HG03175 (cell line): ENCODE measurements at regions not wholly inside any gene's neighbourhood (a gene's known extent, or its start where the extent isn't known, plus 50 kb on each side); places are given as distances from the start of the nearest gene placed in this dataset.
"Not testable (repeated sequence)": the region's sequence is repeated elsewhere in the genome, so short reads cannot be mapped to it uniquely, and the experiment has no call there.

Experiments
- ATAC-seq: cut with Tn5 transposase; IDR thresholded peaks from one replicate; pipeline ENCODE4 v1.9.1; 2021; ENCODE audit warnings: mild to moderate bottlenecking, moderate library complexity; ENCODE audit not compliant: unreplicated experiment

- ATAC-seq = not testable (repeated sequence)
Measured at GRCh38 chr4:127277023-127277422, 355.7 kb upstream of the INTU start.

DNA sequence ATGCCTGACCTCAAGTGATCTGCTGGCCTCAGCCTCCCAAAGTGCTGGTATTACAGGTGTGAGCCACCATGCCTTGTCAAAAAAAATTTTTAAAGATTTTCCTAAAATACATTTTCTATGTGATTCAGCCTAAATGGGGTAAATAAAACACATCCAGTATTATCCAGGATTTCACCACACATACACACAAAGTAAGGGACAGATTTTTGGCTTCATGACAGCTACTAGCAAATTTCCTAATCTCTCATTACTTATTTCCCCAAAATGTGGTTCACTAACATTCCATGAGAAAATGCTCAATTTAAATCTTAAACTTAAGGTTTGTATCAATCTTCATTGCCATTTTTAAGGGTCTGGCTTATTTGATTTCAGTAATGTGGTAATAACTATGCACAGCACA, 348.5 kb upstream of the INTU start:
- ATAC-seq = no peak

GRCh38 chr4:127291316-127291715, 341.4 kb upstream of the INTU start:
- ATAC-seq = no peak

GRCh38 chr4:127293496-127293895, 339.3 kb upstream of the INTU start:
- ATAC-seq = no peak

- no peak for ATAC-seq
Measured at GRCh38 chr4:127304356-127304755, 328.4 kb upstream of the INTU start.

- ATAC-seq = no peak
Measured at GRCh38 chr4:127307996-127308395, 324.8 kb upstream of the INTU start.

DNA sequence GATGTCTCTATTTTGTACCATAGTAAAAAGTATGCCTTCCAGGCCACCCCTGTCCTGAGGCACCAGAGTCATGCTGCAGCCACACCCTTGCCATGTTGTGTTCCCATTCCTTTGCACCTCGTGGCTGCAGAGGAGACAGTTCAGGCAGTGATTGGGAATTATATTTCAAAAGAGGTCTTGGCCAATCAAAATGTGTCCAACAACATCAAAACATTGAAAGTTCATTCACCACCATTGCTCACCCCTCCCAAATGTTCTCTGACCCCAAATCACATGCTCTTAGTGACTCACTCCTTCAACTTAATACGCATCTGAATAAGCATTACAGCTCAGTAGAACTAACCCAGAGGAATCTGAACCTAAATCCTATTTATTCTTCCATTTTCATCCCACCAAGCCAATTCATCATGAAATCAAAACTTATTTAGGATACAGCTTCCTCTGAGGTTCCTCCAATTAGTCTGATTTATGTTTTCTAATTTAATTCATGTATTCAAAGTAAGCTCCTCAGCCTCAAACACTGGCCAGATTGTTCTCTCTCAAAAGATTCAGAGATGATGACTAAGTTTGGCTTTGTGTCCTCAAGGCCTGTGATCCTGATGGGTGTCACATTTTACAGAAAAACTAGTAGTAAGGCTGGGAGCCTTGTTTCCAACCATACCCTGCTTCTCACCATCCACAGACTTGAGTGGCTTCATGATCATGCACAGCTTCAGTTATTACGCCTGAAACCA, 323.2 kb upstream of the INTU start:
- no peak for ATAC-seq

GRCh38 chr4:127311371-127311770, 321.4 kb upstream of the INTU start:
- no peak for ATAC-seq

DNA sequence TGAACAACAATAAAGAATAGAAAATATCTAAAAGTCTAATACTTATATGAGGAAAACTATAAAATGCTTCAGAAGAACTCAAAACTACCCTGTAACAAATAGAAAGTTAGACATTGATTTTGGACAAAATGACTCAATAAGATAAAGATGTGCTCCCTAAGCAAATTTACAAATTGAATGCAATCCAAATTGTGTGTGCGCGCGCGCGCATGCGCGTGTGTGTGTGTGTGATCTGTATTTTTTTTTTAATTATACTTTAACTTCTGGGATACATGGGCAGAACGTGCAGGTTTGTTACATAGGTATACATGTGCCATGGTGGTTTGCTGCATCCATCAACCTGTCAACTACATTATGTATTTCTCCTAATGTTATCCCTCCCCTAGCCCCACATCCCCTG, 320.8 kb upstream of the INTU start:
- ATAC-seq = no peak

- no peak for ATAC-seq
Measured at GRCh38 chr4:127313767-127314166, 319.0 kb upstream of the INTU start.

DNA sequence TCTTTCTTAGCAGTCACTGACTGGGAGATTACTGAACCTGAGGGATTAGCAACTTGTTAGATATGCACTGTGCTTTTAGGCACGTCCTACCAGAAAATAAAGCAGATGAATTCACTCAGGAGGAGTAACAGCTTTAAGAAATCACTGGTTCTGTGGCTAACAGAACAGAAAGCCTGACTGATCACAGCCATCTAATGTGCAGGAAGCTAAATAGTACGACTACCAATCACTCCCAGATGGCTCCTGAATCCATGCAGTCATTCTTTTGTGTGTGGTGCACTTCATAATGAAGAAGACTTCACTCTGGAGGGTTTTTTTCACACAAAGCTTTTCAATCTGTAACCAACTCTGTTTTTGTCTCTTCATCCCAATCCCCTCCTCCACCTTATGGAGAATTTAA, 305.3 kb upstream of the INTU start:
- no peak for ATAC-seq

DNA sequence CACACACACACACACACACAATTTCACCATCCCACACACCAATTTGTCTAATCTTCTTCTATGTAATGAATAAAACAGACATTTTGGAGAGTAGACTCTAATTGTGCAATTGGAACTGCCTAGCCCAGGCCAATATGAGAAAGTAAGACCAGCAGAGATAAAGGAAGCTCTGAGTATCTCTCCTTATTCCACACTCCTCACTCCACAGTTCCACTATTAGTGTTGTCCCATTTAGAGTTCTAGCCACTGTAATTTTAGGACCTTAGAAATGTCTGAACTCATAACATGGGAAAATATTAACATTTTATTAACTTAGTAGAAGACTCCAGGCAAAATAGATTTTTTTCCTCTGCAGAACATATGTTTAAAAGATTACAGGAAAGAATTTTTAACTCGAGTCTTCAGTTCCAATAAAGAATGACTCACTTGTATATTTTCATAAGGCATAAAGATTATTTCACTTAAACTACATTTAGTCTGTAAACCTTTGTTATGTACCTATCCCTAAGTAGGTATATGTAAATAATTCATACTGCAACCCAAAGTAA, 297.6 kb upstream of the INTU start:
- ATAC-seq = no peak

DNA sequence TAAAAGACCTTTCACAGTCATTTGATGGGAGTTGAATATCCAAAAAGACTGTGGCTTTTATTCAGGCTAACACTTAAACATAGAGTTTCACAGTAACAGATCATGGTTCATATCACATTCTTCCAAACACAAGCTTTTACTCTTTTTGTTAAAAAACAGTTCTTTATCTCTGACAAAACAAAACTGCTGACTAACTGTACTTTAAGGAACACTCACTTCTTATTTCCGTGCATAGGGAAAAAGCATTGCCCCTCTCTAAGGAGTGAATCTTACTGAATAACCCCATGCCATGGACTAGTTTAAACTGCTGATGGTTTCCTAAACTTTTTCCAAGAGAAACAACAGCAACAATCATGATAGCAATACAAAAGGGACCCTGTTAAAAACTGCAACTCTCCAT, 297.0 kb upstream of the INTU start:
- ATAC-seq = no peak

GRCh38 chr4:127343123-127343522, 289.6 kb upstream of the INTU start:
- ATAC-seq = not testable (repeated sequence)

GRCh38 chr4:127344071-127344470, 288.7 kb upstream of the INTU start:
- no peak for ATAC-seq

DNA sequence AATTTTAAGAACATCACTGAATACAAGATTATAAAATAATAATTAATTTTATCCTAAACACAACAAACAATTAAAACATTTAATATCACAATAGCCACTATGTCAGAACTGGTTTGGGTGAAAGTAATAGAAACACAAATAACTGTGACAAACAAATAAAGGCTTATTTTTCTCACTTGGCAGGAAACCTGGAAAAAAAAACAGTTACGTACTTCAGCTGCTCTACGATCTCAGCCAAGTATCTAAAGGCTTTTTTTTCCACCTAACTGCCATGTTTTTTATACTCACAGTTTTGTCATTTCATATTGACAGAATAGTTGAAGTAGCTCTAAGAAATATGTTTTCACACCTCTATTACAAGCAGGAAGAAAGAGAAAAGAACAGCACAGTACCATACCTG, 284.8 kb upstream of the INTU start:
- no peak for ATAC-seq

DNA sequence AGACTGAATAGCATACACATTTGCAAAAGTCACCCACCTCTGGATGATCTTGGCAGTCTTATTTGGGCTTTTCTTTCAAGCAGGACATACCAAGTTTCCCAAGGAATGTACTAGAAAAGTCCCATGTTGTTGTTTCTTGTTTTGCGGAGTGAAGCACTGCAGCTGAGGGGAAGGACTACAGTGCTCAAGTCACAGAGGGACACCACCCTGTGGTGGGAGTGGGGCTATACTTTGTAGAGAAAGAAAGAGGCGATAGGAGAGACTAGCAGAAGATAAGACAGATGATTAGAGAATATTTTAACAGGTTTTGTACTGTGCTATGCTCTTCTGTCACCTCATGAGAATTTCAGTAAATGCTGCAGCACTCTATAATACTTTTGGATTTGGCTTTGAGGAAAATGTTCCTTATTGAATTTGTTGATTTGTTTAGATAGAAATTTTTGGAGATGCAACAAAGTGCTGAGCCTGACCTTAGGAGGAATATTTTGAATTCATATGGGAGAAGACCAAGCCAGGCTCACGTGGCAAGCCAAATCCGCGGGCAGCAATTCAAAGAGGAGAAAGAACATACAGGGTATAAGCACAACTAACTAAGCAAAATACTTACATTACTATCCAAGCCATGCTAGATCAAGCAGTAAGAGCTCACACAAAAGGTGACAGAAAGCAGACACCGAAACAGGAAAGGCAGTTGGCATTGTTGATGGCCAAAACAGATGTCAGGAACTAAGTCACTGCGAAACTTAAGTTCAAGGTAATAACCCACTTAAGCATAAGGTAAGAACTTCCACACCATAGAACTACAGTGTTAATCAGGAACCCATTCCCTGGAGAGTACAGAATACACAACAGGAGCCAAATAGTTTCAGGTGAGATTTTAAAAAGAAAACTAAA, 280.3 kb upstream of the INTU start:
- ATAC-seq = no peak

DNA sequence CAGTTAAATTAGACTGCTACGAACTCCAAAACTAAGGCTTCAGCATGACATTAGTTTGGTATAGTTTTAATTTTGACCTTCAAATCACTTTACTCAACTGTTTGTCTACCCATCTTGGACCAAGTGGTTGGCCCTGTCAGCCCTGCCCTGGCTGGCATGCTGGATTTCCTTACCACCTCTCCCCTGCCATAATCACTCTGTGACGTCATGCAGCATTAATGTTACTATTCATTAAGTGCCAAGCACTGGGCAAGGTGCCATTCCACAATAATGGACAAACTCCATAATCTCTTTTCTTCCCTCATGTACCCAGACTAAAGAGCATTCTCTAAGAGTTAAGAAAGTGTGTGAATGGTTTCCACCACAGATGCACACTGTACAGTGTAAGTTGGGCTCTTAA, 277.0 kb upstream of the INTU start:
- ATAC-seq = no peak

- no peak for ATAC-seq
Measured at GRCh38 chr4:127357765-127358164, 275.0 kb upstream of the INTU start.

DNA sequence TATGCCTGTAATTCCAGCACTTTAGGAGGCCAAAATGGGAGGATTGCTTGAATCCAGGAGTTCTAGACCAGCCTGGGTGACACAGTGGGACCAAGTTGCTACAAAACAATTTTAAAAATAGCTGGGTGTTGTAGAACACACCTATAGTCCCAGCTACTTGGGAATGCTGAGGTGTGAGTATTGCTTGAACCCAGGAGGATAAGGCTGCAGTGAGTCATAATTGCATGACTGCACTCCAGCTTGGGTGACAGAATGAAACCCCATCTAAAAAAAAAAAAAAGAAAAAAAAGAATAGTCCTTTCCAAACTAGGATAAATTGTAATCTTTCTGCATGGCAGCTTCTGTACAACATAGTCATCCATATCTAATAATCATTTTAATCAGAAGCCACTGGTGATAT, 270.1 kb upstream of the INTU start:
- no peak for ATAC-seq

- no peak for ATAC-seq
Measured at GRCh38 chr4:127364397-127364796, 268.4 kb upstream of the INTU start.

GRCh38 chr4:127364911-127365310, 267.8 kb upstream of the INTU start:
- ATAC-seq = no peak
